ENCODE measurements at regions not wholly inside any gene's neighbourhood (a gene's known extent, or its start where the extent isn't known, plus 50 kb on each side); places are given as distances from the start of the nearest gene placed in this dataset.

- TF ChIP-seq CTCF (conservative IDR thresholded peaks at IDR 0.05 in 1 of 2, IDR thresholded peaks at IDR 0.05 in 1 of 2; ENCODE audit: low read depth in 1 of 2, low read length in 2 of 2) (no peak), EZH2 (IDR thresholded peaks at IDR 0.05; ENCODE audit: low read length, missing control alignments) (no peak)
Observed at GRCh38 chr2:13091455-13091854, 374.7 kb downstream of the TRIB2 start.
